ENCODE measurements at regions not wholly inside any gene's neighbourhood (a gene's known extent, or its start where the extent isn't known, plus 50 kb on each side); places are given as distances from the start of the nearest gene placed in this dataset.
"Not testable (repeated sequence)": the region's sequence is repeated elsewhere in the genome, so short reads cannot be mapped to it uniquely, and the experiment has no call there.

- Histone ChIP-seq H4K20me1 (ENCODE audit: insufficient read depth) (no peaks in the 10 kb centered on the region), H3K79me2 (replicated peaks; ENCODE audit: insufficient read depth, low read length) (no peaks in the 10 kb centered on the region), H3K9ac (ENCODE audit: low read length) (no peak overlapping the region), H2AFZ (ENCODE audit: low read depth, low read length) (no peak overlapping the region), H3K27ac (ENCODE audit: low read length) (no peak overlapping the region), H3K9me3 (ENCODE audit: low read length) (no peaks in the 10 kb centered on the region), H3K4me2 (ENCODE audit: low read length) (no peak overlapping the region), H3K27me3 (ENCODE audit: insufficient read depth, low read depth, low read length) (no peaks in the 10 kb centered on the region), H3F3A (ENCODE audit: insufficient read depth, low read length, poor library complexity, severe bottlenecking) (no peaks in the 10 kb centered on the region), H3K9me2 (ENCODE audit: insufficient read depth, low read length) (no peaks in the 10 kb centered on the region), H3K36me3 (ENCODE audit: insufficient read depth, low read length) (no peaks in the 10 kb centered on the region), H3K4me3 (ENCODE audit: low read length) (no peak overlapping the region)
- TF ChIP-seq REST (IDR thresholded peaks at IDR 0.05; ENCODE audit: borderline replicate concordance) = no peak
Observed at GRCh38 chr7:42560866-42561265, 323.9 kb upstream of the GLI3 start.

DNA sequence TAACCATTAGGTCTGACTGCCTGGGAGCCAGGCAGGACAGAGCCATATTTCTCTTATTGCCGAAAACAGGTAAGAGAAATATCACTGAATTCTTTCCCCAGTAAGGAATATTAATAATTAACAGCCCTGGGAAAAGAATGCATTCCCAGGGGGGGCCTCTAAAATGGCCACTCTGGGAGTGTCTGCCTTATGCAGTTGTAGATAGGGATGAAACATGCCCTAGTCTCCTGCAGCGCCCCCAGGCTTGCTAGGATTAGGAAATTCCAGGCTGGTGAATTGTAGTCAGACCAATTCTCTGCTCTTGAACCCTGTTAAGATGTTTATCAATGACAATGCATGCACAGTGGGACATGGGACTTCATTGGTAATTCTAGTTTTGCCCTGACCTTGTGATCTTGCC is 317.9 kb upstream of the GLI3 start:
- H3K4me3 ChIP-seq (ENCODE audit: low read length); H4K20me1 ChIP-seq (ENCODE audit: insufficient read depth); H3K36me3 ChIP-seq (ENCODE audit: insufficient read depth, low read length); H2AFZ ChIP-seq (ENCODE audit: low read depth, low read length); H3K9me3 ChIP-seq (ENCODE audit: low read length); H3K9ac ChIP-seq (ENCODE audit: low read length); H3K27ac ChIP-seq (ENCODE audit: low read length); H3K27me3 ChIP-seq (ENCODE audit: insufficient read depth, low read depth, low read length); H3K9me2 ChIP-seq (ENCODE audit: insufficient read depth, low read length); H3K79me2 ChIP-seq (replicated peaks; ENCODE audit: insufficient read depth, low read length); H3K4me2 ChIP-seq (ENCODE audit: low read length); H3F3A ChIP-seq (ENCODE audit: insufficient read depth, low read length, poor library complexity, severe bottlenecking): not testable (repeated sequence)

- no peaks in the 10 kb centered on the region for H3K79me2 ChIP-seq (replicated peaks; ENCODE audit: insufficient read depth, low read length)
- peaks cover 3% of the 10 kb centered on the region for H3K9me3 ChIP-seq (ENCODE audit: low read length)
- H3K4me3 ChIP-seq (ENCODE audit: low read length) = no peak overlapping the region
- H4K20me1 ChIP-seq (ENCODE audit: insufficient read depth) = no peaks in the 10 kb centered on the region
- no peak overlapping the region for H3K27ac ChIP-seq (ENCODE audit: low read length)
- no peaks in the 10 kb centered on the region for H3F3A ChIP-seq (ENCODE audit: insufficient read depth, low read length, poor library complexity, severe bottlenecking)
- H3K9ac ChIP-seq (ENCODE audit: low read length) = no peak overlapping the region
- no peaks in the 10 kb centered on the region for H3K9me2 ChIP-seq (ENCODE audit: insufficient read depth, low read length)
- H2AFZ ChIP-seq (ENCODE audit: low read depth, low read length) = no peak overlapping the region
- H3K36me3 ChIP-seq (ENCODE audit: insufficient read depth, low read length) = no peaks in the 10 kb centered on the region
- TF ChIP-seq, protein P1, sequence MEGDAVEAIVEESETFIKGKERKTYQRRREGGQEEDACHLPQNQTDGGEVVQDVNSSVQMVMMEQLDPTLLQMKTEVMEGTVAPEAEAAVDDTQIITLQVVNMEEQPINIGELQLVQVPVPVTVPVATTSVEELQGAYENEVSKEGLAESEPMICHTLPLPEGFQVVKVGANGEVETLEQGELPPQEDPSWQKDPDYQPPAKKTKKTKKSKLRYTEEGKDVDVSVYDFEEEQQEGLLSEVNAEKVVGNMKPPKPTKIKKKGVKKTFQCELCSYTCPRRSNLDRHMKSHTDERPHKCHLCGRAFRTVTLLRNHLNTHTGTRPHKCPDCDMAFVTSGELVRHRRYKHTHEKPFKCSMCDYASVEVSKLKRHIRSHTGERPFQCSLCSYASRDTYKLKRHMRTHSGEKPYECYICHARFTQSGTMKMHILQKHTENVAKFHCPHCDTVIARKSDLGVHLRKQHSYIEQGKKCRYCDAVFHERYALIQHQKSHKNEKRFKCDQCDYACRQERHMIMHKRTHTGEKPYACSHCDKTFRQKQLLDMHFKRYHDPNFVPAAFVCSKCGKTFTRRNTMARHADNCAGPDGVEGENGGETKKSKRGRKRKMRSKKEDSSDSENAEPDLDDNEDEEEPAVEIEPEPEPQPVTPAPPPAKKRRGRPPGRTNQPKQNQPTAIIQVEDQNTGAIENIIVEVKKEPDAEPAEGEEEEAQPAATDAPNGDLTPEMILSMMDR (IDR thresholded peaks at IDR 0.05; ENCODE audit: poor library complexity, severe bottlenecking) = no peak
- TF ChIP-seq MXI1 (conservative IDR thresholded peaks at IDR 0.05; ENCODE audit: poor library complexity, severe bottlenecking) = no peak
- TF ChIP-seq REST (IDR thresholded peaks at IDR 0.05; ENCODE audit: borderline replicate concordance) = no peak
- no peak for TF ChIP-seq TAF1 (IDR thresholded peaks at IDR 0.05; ENCODE audit: low read depth)
- TF ChIP-seq RAD21 (conservative IDR thresholded peaks at IDR 0.05) = no peak
- TF ChIP-seq EP300 (conservative IDR thresholded peaks at IDR 0.05; ENCODE audit: poor library complexity, severe bottlenecking) = no peak
- no peak for TF ChIP-seq POLR2AphosphoS5 (IDR thresholded peaks at IDR 0.05)
- no peak for TF ChIP-seq SMC3 (conservative IDR thresholded peaks at IDR 0.05; ENCODE audit: poor library complexity)
- TF ChIP-seq EZH2 (IDR thresholded peaks at IDR 0.05; ENCODE audit: borderline replicate concordance, insufficient read depth, low read length, poor library complexity, severe bottlenecking) = no peak
- H3K4me2 ChIP-seq (ENCODE audit: low read length) = no peak overlapping the region
- no peaks in the 10 kb centered on the region for H3K27me3 ChIP-seq (ENCODE audit: insufficient read depth, low read depth, low read length)
Observed at GRCh38 chr7:42552227-42552626, 315.2 kb upstream of the GLI3 start.

All from neural cell (in vitro differentiated cells).